Liver (tissue), 3 donors: ENCODE measurements at regions not wholly inside any gene's neighbourhood (a gene's known extent, or its start where the extent isn't known, plus 50 kb on each side); places are given as distances from the start of the nearest gene placed in this dataset.

Source experiments
- CTCF ChIP-seq: fragments of 150-350 bp; IDR thresholded peaks from 2 replicates; pipeline ENCODE4 v1.5.1; 2017; ENCODE audit warnings: improper control_type of control experiment, low read depth, low read length; ENCODE audit not compliant: missing input control
- FOXA1 ChIP-seq: IDR thresholded peaks from 2 replicates; pipeline ENCODE4 v1.6.1; 2016; ENCODE audit warnings: antibody characterized with exemption
- HNF4A ChIP-seq, 2 donors: conservative IDR thresholded peaks; 2 replicates each; pipeline ENCODE4 v1.6.1; 2016; ENCODE audit warnings: antibody characterized with exemption in 2 of 2, mild to moderate bottlenecking in 2 of 2
- RAD21 ChIP-seq, 2 donors: IDR thresholded peaks; 2 replicates each; pipeline ENCODE4 v1.6.1; 2016; ENCODE audit warnings: antibody characterized with exemption in 2 of 2, mild to moderate bottlenecking in 2 of 2
- TAF1 ChIP-seq: conservative IDR thresholded peaks from 2 replicates; pipeline ENCODE4 v1.6.1; 2016; ENCODE audit warnings: antibody characterized with exemption, mild to moderate bottlenecking
- TF ChIP-seq, protein P1 (sequence below): IDR thresholded peaks from 2 replicates; pipeline ENCODE4 v1.6.1; 2016; ENCODE audit warnings: antibody characterized with exemption, mild to moderate bottlenecking
- TF ChIP-seq, protein P2 (sequence below): IDR thresholded peaks from 2 replicates; pipeline ENCODE4 v1.6.1; 2016; ENCODE audit warnings: antibody characterized with exemption
- donor health status: healthy.
- donor health status: healthy.

DNA sequence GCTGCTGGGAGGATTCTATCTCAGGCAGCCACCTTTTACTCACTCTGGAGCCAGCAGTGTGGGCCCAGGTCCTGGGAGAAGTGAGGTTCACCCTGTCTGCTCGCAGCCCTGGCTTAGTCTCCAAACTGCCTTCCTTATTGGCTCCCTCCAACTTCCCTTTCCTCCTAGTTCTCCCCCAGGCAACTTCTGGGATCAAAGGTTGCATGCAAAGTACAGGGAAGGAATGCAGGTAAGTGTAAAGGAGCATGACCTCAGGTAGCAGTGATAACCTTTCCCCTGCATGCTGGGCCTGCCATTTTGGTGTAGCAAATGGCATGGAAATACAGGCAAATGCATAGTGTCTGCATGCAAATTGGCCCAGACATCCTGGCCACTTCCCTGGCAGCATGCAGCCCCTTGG, 53.8 kb upstream of the ARAP3 start:
- TF ChIP-seq TAF1 (no peak), CTCF (no peak), FOXA1 (no peak), RAD21 (IDR thresholded peaks at IDR 0.05) (no peak), HNF4A (conservative IDR thresholded peaks at IDR 0.05) (no peak)
- TF ChIP-seq, protein P1, sequence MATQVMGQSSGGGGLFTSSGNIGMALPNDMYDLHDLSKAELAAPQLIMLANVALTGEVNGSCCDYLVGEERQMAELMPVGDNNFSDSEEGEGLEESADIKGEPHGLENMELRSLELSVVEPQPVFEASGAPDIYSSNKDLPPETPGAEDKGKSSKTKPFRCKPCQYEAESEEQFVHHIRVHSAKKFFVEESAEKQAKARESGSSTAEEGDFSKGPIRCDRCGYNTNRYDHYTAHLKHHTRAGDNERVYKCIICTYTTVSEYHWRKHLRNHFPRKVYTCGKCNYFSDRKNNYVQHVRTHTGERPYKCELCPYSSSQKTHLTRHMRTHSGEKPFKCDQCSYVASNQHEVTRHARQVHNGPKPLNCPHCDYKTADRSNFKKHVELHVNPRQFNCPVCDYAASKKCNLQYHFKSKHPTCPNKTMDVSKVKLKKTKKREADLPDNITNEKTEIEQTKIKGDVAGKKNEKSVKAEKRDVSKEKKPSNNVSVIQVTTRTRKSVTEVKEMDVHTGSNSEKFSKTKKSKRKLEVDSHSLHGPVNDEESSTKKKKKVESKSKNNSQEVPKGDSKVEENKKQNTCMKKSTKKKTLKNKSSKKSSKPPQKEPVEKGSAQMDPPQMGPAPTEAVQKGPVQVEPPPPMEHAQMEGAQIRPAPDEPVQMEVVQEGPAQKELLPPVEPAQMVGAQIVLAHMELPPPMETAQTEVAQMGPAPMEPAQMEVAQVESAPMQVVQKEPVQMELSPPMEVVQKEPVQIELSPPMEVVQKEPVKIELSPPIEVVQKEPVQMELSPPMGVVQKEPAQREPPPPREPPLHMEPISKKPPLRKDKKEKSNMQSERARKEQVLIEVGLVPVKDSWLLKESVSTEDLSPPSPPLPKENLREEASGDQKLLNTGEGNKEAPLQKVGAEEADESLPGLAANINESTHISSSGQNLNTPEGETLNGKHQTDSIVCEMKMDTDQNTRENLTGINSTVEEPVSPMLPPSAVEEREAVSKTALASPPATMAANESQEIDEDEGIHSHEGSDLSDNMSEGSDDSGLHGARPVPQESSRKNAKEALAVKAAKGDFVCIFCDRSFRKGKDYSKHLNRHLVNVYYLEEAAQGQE: no peak
- TF ChIP-seq, protein P2, sequence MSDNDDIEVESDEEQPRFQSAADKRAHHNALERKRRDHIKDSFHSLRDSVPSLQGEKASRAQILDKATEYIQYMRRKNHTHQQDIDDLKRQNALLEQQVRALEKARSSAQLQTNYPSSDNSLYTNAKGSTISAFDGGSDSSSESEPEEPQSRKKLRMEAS: no peak
